ENCODE measurements at regions not wholly inside any gene's neighbourhood (a gene's known extent, or its start where the extent isn't known, plus 50 kb on each side); places are given as distances from the start of the nearest gene placed in this dataset.

DNA sequence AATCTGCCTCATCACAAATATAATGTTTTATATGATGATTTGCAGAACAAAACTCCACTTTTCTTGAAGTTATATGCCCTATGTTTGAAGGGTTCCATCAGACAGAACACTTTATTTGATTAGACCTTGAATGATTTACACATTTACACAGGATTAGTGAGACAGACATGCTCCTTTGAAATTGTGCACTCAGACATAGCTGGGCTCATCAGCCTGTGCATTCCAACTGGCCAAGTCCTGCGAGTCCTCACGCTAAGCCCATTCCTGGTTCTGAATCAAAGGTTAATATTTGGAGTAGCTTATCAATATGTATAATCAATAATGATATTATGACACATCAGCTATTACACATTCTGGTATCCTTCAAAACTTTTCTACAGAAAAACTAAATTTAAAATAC, 173.6 kb downstream of the MBL2 start:
- TF ChIP-seq ZFP3 (CRISPR knock-in tag; IDR thresholded peaks at IDR 0.05) = no peak
- TF ChIP-seq, protein P1, sequence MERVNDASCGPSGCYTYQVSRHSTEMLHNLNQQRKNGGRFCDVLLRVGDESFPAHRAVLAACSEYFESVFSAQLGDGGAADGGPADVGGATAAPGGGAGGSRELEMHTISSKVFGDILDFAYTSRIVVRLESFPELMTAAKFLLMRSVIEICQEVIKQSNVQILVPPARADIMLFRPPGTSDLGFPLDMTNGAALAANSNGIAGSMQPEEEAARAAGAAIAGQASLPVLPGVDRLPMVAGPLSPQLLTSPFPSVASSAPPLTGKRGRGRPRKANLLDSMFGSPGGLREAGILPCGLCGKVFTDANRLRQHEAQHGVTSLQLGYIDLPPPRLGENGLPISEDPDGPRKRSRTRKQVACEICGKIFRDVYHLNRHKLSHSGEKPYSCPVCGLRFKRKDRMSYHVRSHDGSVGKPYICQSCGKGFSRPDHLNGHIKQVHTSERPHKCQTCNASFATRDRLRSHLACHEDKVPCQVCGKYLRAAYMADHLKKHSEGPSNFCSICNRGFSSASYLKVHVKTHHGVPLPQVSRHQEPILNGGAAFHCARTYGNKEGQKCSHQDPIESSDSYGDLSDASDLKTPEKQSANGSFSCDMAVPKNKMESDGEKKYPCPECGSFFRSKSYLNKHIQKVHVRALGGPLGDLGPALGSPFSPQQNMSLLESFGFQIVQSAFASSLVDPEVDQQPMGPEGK (CRISPR knock-in tag; IDR thresholded peaks at IDR 0.05; ENCODE audit: borderline replicate concordance) = no peak
